Activated naive CD8-positive, alpha-beta T cell treated with anti-CD3 and anti-CD28 coated beads for 36 hours (primary cell): ENCODE measurements at regions not wholly inside any gene's neighbourhood (a gene's known extent, or its start where the extent isn't known, plus 50 kb on each side); places are given as distances from the start of the nearest gene placed in this dataset.
"Not testable (repeated sequence)": the region's sequence is repeated elsewhere in the genome, so short reads cannot be mapped to it uniquely, and the experiment has no call there.

Experiments used
- DNase-seq: peaks from one replicate; pipeline ENCODE4 v3.0.0; 2021
- H3K27ac Mint-ChIP-seq: one replicate; pipeline ENCODE4 v1.8.0; 2022; ENCODE audit warnings: mild to moderate bottlenecking, moderate library complexity, mixed read lengths
- H3K27me3 Mint-ChIP-seq: one replicate; pipeline ENCODE4 v1.8.0; 2022; ENCODE audit warnings: mild to moderate bottlenecking, mixed read lengths
- H3K36me3 Mint-ChIP-seq: one replicate; pipeline ENCODE4 v1.8.0; 2021; ENCODE audit warnings: mild to moderate bottlenecking, mixed read lengths
- H3K4me1 Mint-ChIP-seq: one replicate; pipeline ENCODE4 v1.8.0; 2021; ENCODE audit warnings: mixed read lengths
- H3K4me3 Mint-ChIP-seq: one replicate; pipeline ENCODE4 v1.8.0; 2022; ENCODE audit warnings: mild to moderate bottlenecking, moderate library complexity, mixed read lengths
- H3K9me3 Mint-ChIP-seq: one replicate; pipeline ENCODE4 v1.8.0; 2022; ENCODE audit warnings: mixed read lengths

- no peak overlapping the region for H3K4me3 Mint-ChIP-seq
- H3K36me3 Mint-ChIP-seq, result no peaks in the 10 kb centered on the region
- no peaks in the 10 kb centered on the region for H3K4me1 Mint-ChIP-seq
- H3K27me3 Mint-ChIP-seq, result peaks cover 7% of the 10 kb centered on the region
- H3K27ac Mint-ChIP-seq, result no peak overlapping the region
- H3K9me3 Mint-ChIP-seq, result peaks cover 1% of the 10 kb centered on the region
- no peak for DNase-seq
Observed at GRCh38 chr14:81765651-81766275, 232.1 kb upstream of the SEL1L start.

GRCh38 chr14:81766321-81766915 lies 232.8 kb upstream of the SEL1L start:
- no peak overlapping the region for H3K27ac Mint-ChIP-seq
- H3K27me3 Mint-ChIP-seq, result peaks cover 7% of the 10 kb centered on the region
- no peak for DNase-seq
- H3K4me3 Mint-ChIP-seq, result no peak overlapping the region
- no peaks in the 10 kb centered on the region for H3K36me3 Mint-ChIP-seq
- H3K9me3 Mint-ChIP-seq, result peaks cover 1% of the 10 kb centered on the region
- no peaks in the 10 kb centered on the region for H3K4me1 Mint-ChIP-seq

GRCh38 chr14:81767266-81767995 lies 233.8 kb upstream of the SEL1L start:
- Mint-ChIP-seq H3K27ac (no peak overlapping the region), H3K9me3 (peaks cover 1% of the 10 kb centered on the region), H3K4me3 (no peak overlapping the region), H3K27me3 (peaks cover 4% of the 10 kb centered on the region), H3K36me3 (no peaks in the 10 kb centered on the region), H3K4me1 (no peaks in the 10 kb centered on the region)
- DNase-seq, result no peak

DNA sequence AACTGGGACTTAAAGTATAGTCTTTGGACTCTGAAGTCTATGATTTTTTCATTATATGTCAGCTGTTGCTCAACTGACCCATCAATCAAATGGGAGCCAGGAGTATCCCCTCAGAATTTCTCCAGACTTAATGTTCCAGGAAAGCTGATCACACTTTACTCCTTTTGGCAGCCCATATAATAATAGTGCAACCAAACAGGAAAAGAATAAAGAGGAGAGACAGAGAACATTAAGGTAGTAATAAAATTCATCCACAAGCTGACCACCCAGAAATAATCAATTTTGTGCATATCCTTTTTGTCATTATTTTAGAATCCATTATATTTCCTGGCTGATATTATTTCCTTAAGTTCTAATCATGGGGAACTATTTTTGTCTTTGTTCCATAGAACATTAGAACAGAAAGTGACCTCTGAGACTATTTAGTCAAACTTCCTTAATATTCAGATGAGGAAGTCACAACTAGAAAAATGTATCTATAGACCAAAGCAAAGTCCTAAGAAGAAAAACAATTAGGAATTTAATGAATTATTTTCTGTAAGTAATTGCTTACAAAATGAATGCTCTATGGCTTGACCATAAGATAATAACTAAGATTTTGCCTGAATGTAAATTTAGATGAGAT lies 238.1 kb upstream of the SEL1L start:
- Mint-ChIP-seq H3K4me3 (no peak overlapping the region), H3K4me1 (no peaks in the 10 kb centered on the region), H3K27me3 (peaks cover 4% of the 10 kb centered on the region), H3K9me3 (peaks cover 1% of the 10 kb centered on the region), H3K36me3 (no peaks in the 10 kb centered on the region), H3K27ac (no peak overlapping the region)
- DNase-seq, result no peak

DNA sequence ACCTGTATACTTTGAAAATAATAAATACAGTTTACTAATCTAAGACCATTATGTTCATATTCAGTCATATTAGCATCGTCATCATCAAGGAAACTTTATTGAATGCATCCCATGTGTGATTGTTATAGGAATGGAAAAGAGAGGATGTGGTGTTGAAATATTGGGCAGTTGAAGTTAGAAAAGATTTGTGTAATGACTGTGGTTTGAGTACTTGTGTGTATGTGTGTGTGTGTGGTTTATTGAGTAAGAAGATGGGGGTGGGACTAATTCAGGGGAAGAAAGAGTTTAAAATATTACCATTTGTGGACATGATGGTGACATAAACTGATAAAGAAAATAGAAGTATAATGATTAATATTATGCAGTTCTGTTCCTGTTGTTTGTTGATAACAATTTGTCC lies 238.7 kb upstream of the SEL1L start:
- no peak overlapping the region for H3K27ac Mint-ChIP-seq
- H3K27me3 Mint-ChIP-seq, result peaks cover 4% of the 10 kb centered on the region
- H3K4me3 Mint-ChIP-seq, result no peak overlapping the region
- no peaks in the 10 kb centered on the region for H3K4me1 Mint-ChIP-seq
- no peaks in the 10 kb centered on the region for H3K36me3 Mint-ChIP-seq
- peaks cover 1% of the 10 kb centered on the region for H3K9me3 Mint-ChIP-seq
- no peak for DNase-seq

DNA sequence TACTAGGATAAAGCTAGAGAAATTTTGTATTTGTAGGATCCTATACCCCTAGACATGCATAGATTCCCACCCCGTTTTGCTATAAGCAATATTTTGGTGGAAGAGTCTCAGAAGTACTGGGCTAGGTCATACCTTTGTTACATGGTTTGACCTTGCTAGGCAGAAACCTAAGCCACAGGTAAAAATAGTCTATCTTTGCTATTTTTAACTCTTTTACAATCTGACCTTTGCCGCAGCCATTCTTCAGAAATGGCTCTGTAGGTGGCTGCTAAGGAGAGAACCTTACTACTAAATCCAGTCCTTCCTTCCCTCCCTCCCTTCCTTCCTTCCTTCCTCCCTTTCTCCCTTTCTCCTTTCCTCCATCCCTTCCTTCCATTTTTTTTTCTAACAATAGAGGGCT lies 242.9 kb upstream of the SEL1L start:
- no peaks in the 10 kb centered on the region for H3K27me3 Mint-ChIP-seq
- no peak for DNase-seq
- no peaks in the 10 kb centered on the region for H3K36me3 Mint-ChIP-seq
- H3K27ac Mint-ChIP-seq, result no peak overlapping the region
- H3K4me3 Mint-ChIP-seq, result no peak overlapping the region
- H3K9me3 Mint-ChIP-seq, result no peaks in the 10 kb centered on the region
- no peaks in the 10 kb centered on the region for H3K4me1 Mint-ChIP-seq

- not testable (repeated sequence) for H3K4me1 Mint-ChIP-seq, H3K4me3 Mint-ChIP-seq
Observed at GRCh38 chr14:81781798-81782197, 248.1 kb upstream of the SEL1L start.

DNA sequence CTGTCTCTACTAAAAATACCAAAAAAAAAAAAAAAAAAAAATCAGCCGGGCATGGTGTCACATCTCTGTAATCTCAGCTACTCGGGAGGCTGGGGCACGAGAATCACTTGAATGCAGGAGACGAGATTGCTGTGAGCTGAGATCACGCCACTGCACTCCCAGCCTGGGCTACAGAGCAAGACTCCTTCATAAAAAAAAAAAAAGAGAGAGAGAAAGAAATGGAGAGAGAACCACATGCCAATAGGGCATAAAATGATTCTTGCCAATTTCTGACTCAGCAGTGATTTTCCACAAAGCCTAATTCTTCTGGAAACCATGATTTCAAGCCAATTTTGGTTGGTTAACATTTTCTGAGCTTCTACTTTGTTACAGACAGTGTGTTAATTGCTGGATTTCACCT lies 250.4 kb upstream of the SEL1L start:
- Mint-ChIP-seq H3K27me3 (peaks cover 4% of the 10 kb centered on the region), H3K4me1 (no peaks in the 10 kb centered on the region), H3K9me3 (peaks cover 5% of the 10 kb centered on the region), H3K4me3 (no peak overlapping the region), H3K36me3 (no peaks in the 10 kb centered on the region), H3K27ac (no peak overlapping the region)
- no peak for DNase-seq

More at GRCh38 chr14:81781798-81782197, 248.1 kb upstream of the SEL1L start:
- not testable (repeated sequence) for H3K9me3 Mint-ChIP-seq, H3K27me3 Mint-ChIP-seq, DNase-seq, H3K36me3 Mint-ChIP-seq, H3K27ac Mint-ChIP-seq

- Mint-ChIP-seq H3K36me3 (no peaks in the 10 kb centered on the region), H3K27me3 (peaks cover 3% of the 10 kb centered on the region), H3K4me3 (no peak overlapping the region), H3K4me1 (no peaks in the 10 kb centered on the region), H3K9me3 (peaks cover 4% of the 10 kb centered on the region), H3K27ac (no peak overlapping the region)
- DNase-seq, result no peak
Observed at GRCh38 chr14:81797315-81797714, 263.7 kb upstream of the SEL1L start.

DNA sequence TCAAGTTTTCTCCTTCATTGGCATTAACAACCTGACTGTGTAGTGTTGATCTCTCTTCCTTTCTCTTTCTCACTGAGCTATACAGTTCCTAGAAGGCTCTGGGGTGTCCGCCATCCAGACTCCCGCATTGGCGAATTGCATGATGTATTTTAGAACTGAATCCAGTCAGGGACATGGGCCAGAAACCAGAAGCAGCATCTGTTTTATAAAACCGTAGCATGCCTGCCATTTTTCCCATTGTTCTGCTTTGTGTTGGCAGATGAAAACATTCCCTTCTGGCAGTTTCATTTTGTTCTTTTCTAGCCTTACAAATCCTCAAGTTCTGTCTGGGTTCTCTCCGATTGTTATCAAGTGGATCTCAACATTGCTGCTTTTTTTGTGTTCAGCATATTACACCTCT lies 268.3 kb upstream of the SEL1L start:
- no peaks in the 10 kb centered on the region for H3K27me3 Mint-ChIP-seq
- H3K36me3 Mint-ChIP-seq, result no peaks in the 10 kb centered on the region
- no peak for DNase-seq
- H3K4me1 Mint-ChIP-seq, result no peaks in the 10 kb centered on the region
- no peak overlapping the region for H3K4me3 Mint-ChIP-seq
- no peak overlapping the region for H3K27ac Mint-ChIP-seq
- H3K9me3 Mint-ChIP-seq, result peaks cover 4% of the 10 kb centered on the region

DNA sequence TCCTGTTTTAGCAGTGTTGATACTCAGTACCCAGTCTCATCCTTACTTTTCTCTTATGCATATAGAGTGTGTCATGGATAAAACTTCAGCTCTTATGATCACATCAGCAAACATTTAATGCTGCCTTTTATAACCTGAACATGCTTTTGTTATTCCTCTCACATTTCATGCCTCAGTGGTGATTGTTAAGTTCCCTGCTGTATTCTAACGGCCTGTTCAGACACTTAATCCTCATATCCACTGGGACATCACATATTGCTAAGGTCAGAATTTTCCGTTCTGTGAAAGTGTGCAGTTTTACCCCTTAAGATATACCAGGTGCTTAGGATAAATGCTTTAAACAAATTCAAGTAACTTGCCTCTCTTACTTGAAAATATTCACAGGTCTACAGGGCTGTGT lies 268.7 kb upstream of the SEL1L start:
- Mint-ChIP-seq H3K9me3 (peaks cover 4% of the 10 kb centered on the region), H3K4me1 (no peaks in the 10 kb centered on the region), H3K27me3 (no peaks in the 10 kb centered on the region), H3K36me3 (no peaks in the 10 kb centered on the region), H3K4me3 (no peak overlapping the region), H3K27ac (no peak overlapping the region)
- no peak for DNase-seq

DNA sequence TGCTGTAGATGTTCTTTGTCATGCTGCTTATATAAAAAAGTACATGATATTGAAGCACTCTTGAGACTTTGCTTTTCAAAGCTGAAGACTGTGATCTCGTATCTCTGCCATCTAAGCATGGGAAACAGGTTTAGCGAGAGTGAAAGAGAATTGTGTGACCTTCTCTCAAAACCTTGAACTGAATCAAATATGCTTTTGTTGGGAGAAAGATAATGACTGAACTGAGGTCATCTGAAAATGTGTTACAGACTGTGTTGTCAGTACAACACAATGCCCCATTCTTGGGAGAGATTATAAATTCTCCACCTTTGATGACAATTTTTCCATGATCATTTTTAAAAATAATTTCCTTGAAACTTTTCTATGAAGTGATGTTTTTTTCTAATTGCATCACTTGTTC lies 272.1 kb upstream of the SEL1L start:
- DNase-seq, result no peak
- Mint-ChIP-seq H3K4me1 (no peaks in the 10 kb centered on the region), H3K27ac (no peak overlapping the region), H3K4me3 (no peak overlapping the region), H3K27me3 (no peaks in the 10 kb centered on the region), H3K36me3 (no peaks in the 10 kb centered on the region), H3K9me3 (peaks cover 3% of the 10 kb centered on the region)

DNA sequence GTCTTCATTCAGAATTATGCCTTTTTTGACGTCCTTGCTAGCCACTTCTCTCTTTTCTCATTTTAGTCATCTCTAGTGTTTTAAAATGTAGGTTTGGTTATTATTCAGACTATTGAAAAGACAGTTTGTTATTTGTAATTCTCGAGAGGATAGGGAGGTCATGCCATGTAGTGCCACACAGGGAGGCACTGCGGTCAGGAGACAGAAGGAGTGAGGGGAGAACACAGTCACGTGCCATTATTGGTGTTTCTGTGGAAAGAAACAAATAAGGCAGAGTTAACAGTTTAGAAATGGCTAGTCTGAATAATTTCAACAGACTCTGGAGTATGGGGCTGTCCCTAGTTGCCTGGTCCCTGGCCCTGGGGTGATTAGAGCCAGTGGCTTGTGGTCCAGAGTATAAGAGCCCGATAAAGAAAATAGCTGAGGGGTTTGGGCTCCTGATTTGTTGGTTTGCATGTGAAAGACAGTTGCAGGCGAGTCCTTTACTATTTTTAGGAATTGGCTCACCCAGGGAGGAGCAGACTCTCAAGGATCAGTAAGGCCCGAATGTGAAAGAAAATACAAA lies 278.1 kb upstream of the SEL1L start:
- H3K36me3 Mint-ChIP-seq, result no peaks in the 10 kb centered on the region
- DNase-seq, result no peak
- H3K4me1 Mint-ChIP-seq, result no peaks in the 10 kb centered on the region
- H3K27me3 Mint-ChIP-seq, result no peaks in the 10 kb centered on the region
- H3K9me3 Mint-ChIP-seq, result peaks cover 3% of the 10 kb centered on the region
- no peak overlapping the region for H3K4me3 Mint-ChIP-seq
- H3K27ac Mint-ChIP-seq, result no peak overlapping the region

- no peak for DNase-seq
- Mint-ChIP-seq H3K4me1 (no peaks in the 10 kb centered on the region), H3K27ac (no peak overlapping the region), H3K36me3 (no peaks in the 10 kb centered on the region), H3K9me3 (peaks cover 3% of the 10 kb centered on the region), H3K27me3 (no peaks in the 10 kb centered on the region), H3K4me3 (no peak overlapping the region)
Observed at GRCh38 chr14:81818271-81818670, 284.6 kb upstream of the SEL1L start.

DNA sequence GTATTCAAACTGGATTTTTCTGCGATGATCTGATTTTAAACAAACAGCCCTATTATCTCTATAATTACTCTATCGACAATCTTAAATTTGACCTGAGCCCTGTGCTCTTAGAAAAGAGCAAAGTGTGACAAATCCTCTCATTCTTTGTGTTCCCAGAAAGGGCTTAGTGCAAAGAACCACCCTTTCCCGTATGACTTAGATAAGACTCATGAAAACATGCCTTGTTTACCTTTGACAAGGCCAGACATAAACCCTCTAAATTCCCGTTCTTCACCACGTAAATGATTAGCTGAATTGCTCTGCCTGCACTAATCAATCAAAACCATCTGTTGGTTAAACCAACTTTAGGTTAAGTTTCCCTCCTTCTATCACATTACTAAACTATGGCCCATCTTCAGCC lies 285.7 kb upstream of the SEL1L start:
- Mint-ChIP-seq H3K27ac (no peak overlapping the region), H3K9me3 (peaks cover 3% of the 10 kb centered on the region), H3K36me3 (no peaks in the 10 kb centered on the region), H3K27me3 (no peaks in the 10 kb centered on the region), H3K4me1 (no peaks in the 10 kb centered on the region), H3K4me3 (no peak overlapping the region)
- DNase-seq, result no peak
